ENCODE measurements at regions not wholly inside any gene's neighbourhood (a gene's known extent, or its start where the extent isn't known, plus 50 kb on each side); places are given as distances from the start of the nearest gene placed in this dataset.

DNA sequence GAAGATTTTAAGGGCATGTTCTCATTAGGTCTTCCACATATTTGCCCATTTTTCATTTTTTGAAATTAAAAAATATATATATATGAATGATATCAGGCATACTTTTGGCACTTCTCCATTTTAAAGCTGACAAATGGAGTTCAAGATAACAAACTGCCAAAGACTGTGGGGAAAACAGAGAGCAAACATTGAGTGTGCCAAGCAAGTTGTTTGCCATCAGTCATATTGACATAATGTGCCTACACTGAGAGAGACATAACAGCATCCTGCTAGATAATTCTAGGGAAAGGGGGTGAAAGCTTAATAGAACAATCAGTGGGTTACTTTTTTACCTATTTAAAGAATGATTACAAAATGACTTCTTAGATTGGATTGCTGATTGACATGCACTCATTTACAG lies 529.4 kb upstream of the CXADR start:
- no peak for DNase-seq

DNA sequence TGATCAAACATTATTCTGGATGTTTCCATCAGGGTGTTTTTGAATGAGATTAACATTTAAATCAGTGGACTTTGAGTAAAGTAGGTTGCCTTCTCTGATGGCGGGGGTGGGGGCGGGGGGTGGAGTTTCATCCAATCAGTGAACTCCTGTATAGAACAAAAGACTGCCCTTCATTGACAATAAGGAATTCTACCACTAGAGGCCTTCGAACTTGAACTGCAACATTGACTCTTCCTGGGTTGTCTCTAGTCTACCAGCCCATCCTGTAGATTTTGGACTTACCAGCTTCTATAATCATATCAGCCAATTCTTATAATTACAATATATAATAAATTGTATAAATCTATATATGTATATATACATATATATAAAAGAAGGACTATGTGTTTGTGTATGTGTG lies 520.4 kb upstream of the CXADR start:
- DNase-seq: no peak

DNA sequence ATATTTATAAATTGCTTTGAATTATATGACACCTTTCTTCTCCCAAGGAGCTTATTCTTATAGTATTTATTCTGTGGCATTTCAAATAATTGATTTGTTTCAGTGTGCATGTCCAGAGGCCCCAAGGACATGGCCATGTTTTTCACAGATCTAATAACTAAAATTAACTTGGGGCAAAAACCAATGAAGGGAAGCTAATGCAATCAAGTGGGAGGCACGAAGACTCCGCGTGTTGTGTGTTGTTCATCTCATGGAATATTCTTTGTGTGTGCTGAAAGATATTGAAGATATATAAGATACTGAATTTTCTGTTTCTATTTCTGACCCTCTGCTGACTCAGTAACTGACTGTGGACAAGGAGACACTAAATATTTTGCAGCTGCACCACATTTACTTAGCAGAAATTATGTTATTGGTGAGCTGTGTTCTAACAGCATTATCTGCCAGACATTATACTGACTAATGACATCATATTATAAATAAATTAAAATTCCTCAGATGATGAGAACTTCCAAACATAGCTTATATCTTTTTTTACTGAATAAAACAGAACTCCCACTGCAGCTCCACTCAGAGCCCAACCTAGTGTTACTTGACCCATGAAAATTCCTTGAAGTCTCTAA lies 519.3 kb upstream of the CXADR start:
- DNase-seq: no peak

DNA sequence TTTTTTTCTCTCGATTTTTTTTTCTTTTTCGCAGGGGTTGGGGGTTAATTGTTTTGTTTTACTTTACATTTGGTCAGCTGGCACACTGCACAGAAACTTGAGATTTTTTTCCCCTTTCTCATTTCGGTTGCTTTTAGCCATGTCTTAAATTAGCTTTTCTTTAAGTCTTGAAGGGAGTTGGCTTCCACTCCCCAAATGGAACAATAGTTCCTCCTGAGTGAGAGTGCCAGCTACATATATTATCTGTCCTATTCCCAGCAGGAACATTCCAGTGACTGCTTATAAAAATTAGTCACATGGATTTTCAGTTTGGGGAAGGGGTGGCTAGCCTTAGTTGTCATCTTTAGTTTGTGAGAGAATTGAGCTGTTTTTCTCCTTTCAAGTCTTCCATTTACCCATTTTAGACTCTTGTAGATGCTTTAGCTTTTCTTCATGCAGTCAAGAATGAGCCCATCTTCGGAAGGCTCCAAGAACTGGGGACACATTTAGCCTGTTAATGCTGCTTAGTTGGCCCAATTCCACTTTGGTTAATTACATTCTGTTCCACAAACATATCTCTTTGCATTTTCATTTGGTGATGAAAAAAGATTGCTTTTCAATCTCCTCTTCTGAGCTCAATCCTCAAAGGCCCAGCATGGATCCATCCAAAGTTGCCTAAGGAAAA lies 510.1 kb upstream of the CXADR start:
- no peak for DNase-seq

GRCh38 chr21:17003258-17003615 lies 509.6 kb upstream of the CXADR start:
- DNase-seq: no peak

DNA sequence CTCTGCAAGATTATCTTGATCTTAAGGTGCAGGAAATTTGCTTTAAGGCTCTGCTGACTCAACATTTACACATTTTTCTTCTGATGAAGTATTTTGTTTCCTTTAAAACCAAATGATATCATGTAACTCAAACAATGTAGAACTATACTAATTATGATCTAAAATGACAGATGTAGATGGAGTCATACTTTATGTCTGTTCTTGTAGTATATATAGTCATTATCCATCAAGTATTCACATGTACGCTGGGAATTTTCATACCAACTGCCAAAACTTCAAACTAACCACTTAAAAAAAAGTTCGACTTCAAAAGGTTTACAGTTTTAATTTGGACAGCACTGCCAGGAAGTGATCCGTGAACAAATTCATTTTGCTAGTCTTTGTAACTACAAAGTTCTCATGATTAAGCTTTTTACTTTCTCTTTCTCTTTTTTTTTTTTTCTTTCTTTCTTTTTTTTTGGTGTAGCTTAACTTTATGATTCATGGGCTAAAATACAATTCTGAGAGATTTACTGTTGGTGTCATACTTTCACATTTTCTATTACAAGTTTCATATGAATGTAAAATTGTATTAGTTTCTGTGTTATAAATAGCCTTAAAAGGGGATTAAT lies 509.0 kb upstream of the CXADR start:
- DNase-seq: no peak

DNA sequence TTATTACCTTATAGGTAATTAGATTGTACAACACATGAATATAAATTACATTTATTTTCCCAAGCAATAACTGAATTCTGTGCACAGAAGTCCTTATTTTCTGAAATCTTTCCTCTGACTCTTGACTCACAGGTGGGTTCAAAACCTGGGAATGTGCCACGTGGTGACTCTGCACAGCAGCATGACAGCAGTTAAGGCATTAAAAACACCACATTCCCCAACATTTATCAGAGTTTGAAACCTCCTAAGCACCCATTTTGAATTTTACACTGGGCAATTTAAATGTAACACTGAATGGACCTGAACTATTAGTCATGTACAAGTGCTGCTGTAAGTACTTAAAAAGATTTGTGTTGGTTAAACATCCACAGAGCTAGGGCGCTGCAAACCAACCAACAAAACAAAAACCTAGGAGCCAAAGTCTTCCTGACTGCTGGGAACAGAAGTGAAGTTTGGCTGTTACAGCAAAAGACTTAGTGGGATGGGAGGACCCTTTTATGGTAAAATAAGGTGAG lies 480.6 kb upstream of the CXADR start:
- DNase-seq: no peak

- no peak for DNase-seq
Observed at GRCh38 chr21:17044696-17045095, 468.1 kb upstream of the CXADR start.

DNA sequence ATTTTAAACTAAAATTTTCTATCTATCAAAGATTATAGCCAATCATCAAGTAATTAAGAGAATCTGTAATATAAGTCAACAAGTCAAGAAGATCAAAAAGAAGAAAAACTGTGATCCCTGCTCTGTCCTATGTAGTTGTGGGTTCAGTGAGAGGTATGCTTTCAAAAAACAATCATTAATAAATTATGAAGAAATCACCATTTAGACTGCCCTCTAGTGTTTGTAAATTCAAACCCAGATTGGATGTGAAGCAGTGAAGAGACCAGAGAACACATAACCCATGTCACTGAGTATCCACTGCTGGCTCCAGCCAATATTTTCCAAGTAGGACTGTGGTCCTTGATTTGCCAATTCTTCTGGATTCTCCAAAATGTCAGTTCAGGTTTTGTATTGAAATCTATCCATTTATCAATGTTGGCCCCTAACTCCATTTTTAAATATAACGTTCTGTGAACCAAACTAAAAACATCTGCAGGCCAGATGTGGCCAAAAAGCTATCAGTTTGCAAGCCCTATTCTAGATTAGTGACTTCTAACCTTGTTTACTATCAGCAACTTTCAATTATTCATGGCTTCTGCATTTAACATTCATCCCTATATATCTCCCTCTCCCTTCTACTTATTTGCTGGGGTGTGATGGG lies 467.5 kb upstream of the CXADR start:
- DNase-seq: no peak

- DNase-seq: no peak
Observed at GRCh38 chr21:17048974-17049373, 463.9 kb upstream of the CXADR start.

DNA sequence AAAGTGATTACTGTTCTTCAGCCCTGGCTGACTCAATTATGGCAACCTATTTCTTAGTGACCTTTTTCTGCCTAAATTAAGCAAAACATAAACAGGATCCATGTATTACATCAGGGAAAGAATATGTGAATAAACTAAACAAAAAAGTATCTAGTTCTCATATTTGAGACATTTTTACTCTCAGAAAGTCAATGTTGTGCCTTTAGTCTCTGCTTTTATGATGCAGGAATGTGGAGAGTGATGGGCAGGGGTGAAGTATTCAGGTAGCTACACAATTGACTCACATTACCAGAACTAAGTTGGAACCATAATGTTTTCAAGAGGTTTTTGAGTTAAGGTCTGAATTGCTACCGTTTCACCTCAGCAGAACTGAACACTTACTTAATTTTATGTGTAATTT lies 462.7 kb upstream of the CXADR start:
- no peak for DNase-seq

DNA sequence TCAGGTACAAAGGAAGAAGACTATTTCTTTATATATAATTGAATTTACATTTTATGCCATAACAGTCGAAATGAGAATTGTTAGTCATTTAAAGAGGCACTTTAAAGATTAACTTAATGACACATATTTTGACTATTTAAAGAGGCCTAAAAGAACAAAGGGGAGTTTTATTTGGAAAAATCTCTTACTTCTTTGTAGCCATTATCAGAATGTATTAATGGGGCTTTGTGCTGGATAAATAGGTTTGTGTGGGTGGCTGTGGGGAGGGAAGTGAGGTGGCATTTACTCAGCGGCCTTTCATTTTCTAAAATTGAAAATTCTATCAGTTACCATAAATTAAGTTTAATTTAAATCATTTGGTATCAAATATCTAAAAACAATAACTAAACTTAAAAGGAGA lies 462.2 kb upstream of the CXADR start:
- no peak for DNase-seq

- DNase-seq: no peak
Observed at GRCh38 chr21:17051054-17051453, 461.8 kb upstream of the CXADR start.

- DNase-seq: no peak
Observed at GRCh38 chr21:17053321-17053720, 459.5 kb upstream of the CXADR start.

DNA sequence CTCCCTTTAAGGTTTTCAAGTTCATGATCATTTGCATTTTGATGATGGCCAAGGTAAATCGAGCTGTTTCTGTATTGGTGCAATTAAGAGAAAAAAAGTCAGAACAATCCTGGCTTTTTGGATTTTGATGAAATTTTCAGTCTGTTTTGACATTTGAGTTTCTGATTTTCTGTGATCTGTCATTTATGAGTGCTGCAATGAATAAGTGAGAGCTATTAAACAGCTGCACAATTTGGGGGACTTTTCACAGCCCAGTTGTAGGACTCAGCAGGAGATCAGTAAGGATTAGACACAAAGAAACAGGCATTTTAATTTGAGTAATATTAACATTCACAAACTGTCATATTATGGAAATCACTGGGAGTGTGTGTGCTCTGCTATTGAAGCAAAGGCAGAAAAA lies 452.9 kb upstream of the CXADR start:
- DNase-seq: no peak

DNA sequence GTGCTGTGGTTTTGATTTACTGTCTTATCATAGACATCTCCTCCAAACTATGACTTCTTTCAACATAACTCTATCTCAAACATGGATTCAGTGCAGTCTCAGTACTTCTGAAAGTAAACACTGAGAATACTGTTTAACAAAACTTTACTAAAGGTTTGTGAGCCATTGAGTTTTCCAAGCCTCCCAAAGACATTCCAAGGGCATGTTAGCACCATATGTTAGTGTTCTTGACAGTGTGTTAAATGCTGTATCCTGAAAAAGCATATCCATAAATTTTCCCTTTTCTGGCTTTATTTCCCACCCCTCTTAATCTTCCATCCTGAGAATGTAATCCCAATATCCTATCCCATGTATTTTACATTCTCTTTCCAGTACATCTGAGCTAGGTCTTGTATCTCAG lies 446.8 kb upstream of the CXADR start:
- no peak for DNase-seq

DNA sequence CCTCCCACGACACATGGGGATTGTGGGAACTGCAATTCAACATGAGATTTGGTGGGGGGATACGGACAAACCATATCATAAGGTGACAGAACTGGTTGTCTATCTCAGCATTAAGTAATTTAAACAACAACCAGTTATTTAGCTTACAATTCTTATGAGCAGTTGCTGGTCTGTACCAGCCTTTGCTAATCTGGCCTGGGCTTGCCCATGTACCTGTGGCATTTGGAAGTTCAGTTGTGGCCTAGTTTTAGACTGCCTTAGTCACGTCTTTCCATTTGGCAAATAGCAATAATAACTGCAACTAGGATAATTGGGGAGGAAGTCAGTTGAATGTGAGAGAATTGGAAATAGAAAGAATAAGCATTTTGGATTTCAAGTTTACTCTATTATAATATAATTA lies 441.8 kb upstream of the CXADR start:
- DNase-seq: no peak

DNA sequence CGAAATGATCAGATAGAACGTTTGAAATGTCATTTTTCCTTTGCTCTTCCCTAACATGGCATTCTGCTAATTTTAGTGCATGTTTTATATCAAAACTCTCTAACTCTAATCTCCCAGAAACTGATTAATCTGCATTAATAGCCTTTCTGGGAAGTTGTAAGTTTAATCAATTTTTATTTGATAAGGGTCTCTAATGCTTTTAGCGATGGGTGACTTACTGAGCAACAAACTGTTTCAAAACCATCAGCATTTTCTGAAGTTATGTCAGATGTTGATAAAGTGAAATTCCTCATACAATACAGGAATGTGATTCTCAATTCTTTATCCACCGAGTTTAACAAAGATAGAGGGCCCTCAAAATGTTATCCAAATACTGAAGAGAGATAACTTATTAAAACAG lies 431.6 kb upstream of the CXADR start:
- DNase-seq: no peak

GRCh38 chr21:17082843-17083483 lies 429.9 kb upstream of the CXADR start:
- DNase-seq: no peak

GRCh38 chr21:17085707-17086106 lies 427.1 kb upstream of the CXADR start:
- DNase-seq: no peak

GRCh38 chr21:17088500-17088899 lies 424.3 kb upstream of the CXADR start:
- no peak for DNase-seq

- DNase-seq: no peak
Observed at GRCh38 chr21:17089091-17089491, 423.8 kb upstream of the CXADR start.

DNA sequence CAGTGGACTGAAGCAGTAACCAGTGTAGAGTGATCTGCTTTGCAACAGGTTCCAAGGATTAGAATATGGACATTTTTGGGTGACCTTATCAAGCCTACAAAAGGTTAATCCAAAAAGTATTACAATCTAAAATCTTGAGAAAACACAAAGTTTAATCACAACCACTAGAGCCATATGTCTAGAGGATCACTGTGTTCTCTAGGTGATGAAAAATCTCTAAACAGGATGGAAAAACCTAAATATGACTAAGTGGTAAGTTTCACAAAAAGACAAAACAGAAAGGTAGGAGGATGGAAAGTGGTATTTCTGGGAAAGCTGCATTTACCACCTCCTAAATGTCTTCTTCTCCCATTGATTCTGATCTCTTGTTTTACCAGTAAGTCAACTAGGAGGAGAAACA lies 411.1 kb upstream of the CXADR start:
- DNase-seq: no peak

DNA sequence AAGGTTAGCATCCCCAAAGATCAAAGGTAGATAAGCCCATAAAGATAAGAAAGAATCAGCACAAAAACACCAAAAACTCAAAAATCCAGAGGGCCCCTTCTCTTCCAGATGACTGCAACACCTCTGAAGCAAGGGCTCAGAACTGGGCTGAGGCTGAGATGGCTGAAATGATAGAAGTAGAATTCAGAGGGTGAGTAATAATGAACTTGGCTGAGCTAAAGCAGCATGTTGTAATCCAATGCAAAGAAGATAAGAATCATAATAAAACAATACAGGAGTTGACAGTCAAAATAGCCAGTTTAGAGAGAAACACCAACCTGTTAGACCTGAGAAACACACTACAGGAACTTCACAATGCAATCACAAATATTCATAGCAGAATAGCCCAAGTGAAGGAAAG lies 406.9 kb upstream of the CXADR start:
- DNase-seq: no peak
